GM12864 (cell line): ENCODE measurements at regions not wholly inside any gene's neighbourhood (a gene's known extent, or its start where the extent isn't known, plus 50 kb on each side); places are given as distances from the start of the nearest gene placed in this dataset.

ENCODE experiments used
- DNase-seq: peaks from one replicate; pipeline ENCODE4 v3.0.0-alpha.2; 2011; ENCODE audit warnings: low read depth
- H3K4me3 ChIP-seq: 2 replicates; pipeline ENCODE4 v1.5.1; 2011; ENCODE audit warnings: mild to moderate bottlenecking, low read depth, low read length, control low read depth
- TF ChIP-seq, protein P1 (sequence below): IDR thresholded peaks from 2 replicates; pipeline ENCODE4 v1.5.1; 2011; ENCODE audit warnings: low read depth, mild to moderate bottlenecking, moderate library complexity, low read length, control low read depth, inconsistent platforms; ENCODE audit errors: missing control alignments

DNA sequence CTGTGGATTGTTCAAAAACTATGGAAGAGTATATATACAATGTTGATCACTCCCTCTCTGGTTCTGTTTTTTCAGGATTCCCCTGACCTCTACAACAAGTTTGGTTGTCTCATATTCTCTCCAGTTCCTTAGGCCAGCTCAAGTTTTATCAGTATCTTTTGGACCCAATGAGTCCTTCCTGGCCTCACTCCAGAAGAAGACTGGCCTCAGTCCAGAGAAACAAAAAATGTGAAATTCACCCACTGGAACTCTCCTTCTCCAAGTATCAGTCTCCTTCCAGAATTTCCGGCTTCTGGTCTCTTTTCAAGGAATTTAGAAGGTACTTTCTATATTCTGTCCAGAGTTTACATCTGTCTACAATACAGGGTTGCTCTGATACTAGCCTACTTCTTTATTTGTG, 537.8 kb upstream of the FTMT start:
- TF ChIP-seq, protein P1, sequence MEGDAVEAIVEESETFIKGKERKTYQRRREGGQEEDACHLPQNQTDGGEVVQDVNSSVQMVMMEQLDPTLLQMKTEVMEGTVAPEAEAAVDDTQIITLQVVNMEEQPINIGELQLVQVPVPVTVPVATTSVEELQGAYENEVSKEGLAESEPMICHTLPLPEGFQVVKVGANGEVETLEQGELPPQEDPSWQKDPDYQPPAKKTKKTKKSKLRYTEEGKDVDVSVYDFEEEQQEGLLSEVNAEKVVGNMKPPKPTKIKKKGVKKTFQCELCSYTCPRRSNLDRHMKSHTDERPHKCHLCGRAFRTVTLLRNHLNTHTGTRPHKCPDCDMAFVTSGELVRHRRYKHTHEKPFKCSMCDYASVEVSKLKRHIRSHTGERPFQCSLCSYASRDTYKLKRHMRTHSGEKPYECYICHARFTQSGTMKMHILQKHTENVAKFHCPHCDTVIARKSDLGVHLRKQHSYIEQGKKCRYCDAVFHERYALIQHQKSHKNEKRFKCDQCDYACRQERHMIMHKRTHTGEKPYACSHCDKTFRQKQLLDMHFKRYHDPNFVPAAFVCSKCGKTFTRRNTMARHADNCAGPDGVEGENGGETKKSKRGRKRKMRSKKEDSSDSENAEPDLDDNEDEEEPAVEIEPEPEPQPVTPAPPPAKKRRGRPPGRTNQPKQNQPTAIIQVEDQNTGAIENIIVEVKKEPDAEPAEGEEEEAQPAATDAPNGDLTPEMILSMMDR: no peak
- DNase-seq: no peak
- no peak overlapping the region for H3K4me3 ChIP-seq

DNA sequence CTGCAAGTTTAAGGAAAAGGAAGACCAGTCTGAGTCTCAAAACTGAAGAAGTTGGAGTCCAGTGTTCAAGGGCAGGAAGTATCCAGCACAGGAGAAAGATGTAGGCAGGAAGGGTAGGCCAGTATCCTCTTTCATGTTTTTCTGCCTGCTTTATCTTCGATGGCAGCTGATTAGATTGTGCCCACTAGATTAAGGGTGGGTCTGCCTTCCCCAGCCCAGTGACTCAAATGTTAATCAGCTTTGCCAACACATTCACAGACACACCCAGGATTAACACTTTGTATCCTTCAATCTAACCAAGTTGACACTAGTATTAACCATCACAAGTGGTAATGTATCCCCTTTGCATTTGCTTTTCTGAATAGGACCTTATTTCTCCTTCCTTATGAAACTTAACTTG, 535.9 kb upstream of the FTMT start:
- no peak for DNase-seq
- TF ChIP-seq, protein P1: no peak
- H3K4me3 ChIP-seq: no peak overlapping the region

DNA sequence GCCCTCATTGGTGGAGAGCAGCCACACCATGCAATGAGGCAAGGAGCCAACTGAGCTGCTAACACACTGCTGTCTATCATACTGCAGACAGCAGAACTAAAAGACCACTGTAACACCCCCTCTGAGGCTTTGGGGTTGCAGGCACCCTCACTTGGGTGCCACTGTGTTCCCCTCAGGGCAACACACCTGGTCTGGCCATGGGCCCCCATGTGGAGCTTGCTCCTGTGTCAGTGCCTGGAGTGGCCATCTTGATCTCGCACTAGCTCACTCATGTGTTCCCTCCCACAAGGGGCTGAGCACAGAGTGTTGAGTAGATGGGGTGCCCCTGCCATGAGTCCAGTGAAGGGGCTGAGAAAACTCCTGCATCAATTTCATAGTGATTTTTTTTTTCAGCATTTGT, 532.4 kb upstream of the FTMT start:
- TF ChIP-seq, protein P1: no peak
- no peak overlapping the region for H3K4me3 ChIP-seq
- no peak for DNase-seq

DNA sequence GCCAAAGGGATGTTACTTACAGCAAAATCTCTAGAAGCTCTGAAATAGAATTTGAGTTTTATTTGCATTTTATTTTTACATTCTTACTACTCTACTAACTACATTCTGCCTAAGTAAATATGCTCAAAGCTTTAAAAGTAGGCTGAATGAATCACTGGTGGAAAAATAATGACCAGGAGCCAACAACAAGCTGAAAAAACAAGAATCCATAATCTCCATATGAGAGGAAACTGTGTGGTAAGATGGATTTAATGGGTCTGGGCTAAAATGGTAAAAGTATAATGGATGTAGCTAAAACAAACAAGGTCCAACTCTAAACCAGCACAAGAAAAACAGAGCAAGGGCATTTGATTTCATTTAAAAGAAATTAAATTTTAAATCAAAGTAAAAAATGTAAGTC, 525.8 kb upstream of the FTMT start:
- TF ChIP-seq, protein P1: no peak
- no peak for DNase-seq
- no peak overlapping the region for H3K4me3 ChIP-seq

DNA sequence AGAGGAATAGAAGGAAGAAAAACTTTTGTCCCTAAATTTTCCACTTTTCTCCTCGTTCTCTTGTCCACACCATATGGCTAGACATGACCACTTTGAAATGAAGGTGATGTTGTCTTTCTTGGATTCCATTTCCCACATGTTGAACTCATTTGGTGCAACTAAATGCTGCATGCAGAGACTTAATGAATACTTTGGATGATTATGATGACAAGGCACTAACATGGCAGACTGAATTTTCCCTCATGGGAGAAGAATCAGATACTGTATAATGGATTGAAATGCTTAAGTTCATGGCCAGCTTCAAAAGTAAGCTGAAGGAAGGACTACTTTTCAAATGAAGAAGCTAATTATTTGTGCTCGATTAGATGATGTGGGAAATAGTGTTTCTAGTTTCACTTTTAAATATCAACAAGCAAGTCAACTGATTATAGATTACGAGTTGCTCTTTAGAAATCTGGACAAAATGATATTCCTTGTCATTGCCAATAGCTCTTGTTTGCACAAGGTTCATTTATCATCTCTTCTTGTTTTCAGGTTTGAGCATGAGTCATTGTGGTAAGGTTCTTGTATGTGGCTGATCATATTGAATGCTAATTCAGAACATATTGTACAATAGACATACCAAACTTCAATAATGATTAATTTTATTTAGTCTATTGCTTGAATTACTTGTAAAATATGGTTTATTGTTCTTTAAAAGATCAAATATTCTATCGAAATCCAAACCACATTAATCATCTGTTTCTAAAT, 501.3 kb upstream of the FTMT start:
- H3K4me3 ChIP-seq: no peak overlapping the region
- TF ChIP-seq, protein P1: no peak
- no peak for DNase-seq

DNA sequence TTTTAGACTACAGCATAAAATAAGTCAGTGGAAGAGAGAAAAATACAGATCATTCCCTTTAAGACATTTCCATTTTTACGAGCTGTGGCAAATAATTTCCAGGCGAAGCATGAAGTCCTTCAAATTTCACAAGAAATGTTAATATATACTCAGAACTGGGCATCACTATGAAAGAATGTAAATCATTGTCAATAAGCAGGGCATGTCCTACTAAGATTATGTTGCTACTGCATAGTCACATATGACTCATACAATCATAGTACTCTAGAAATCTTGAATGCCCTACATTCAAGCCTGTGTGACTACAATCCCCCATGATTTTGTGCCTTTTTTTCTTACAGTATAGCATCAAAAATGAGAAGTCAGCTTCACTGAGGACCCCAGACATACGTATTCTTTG, 485.2 kb upstream of the FTMT start:
- H3K4me3 ChIP-seq: no peak overlapping the region
- no peak for DNase-seq
- TF ChIP-seq, protein P1: no peak

DNA sequence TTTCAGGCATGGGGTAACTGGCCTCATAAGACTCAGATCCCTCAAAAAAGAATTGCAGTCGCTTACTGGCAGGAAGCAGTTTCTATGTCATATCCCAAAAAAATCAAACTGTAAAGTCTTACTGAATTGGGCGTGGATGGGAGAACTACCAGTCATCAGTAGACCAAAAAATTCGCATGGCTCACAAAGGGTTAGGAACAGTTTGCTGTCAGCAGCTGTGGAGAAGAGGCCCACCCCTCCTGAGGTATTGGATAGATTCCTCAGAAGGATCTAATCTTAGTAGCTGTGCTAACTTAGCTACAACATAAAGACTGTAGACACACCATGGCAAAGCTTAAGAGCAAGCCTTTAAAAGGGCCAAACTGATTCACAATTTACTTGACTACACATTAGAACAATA, 478.3 kb upstream of the FTMT start:
- TF ChIP-seq, protein P1: no peak
- DNase-seq: no peak
- H3K4me3 ChIP-seq: no peak overlapping the region
